ENCODE measurements at regions not wholly inside any gene's neighbourhood (a gene's known extent, or its start where the extent isn't known, plus 50 kb on each side); places are given as distances from the start of the nearest gene placed in this dataset.

DNA sequence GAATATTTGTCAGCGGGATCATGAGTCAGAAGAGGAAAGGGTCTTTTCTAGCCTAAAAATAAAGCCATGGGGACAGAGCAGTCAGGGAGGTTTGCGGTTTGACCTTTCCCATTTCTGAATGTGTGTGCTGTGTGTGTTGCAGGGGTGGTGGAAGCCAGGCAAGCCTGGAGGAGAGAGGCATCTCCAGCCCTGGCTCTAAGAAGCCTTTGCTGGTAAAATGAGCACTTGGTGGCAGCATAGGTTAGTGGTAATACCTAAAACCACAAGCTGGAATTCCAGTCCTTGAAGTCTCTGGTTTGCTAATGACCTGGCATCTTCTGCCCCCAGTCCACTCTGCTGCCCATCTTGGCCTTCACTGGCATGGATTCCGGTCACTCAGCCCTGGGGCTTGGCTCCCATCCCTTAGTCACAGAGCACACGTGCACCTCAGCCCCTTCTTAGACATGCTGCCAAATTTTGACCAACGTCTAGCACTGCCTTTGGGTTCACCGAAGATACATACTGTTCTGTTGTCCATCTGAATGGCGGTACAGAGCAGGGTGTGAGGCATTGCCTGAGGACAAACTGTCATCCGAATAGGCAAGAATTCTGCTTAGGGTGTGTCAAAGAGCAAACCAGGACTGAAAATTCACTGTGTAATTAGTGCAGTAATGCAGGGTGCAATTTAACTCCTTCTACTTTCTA, 52.7 kb downstream of the KCNA5 start:
- DNase-seq (ENCODE audit: low spot score): no peak
- H3K4me1 ChIP-seq: no peaks in the 10 kb centered on the region
- no peaks in the 10 kb centered on the region for H3K36me3 ChIP-seq
- no peaks in the 10 kb centered on the region for H3K9me3 ChIP-seq
- TF ChIP-seq, protein P1, sequence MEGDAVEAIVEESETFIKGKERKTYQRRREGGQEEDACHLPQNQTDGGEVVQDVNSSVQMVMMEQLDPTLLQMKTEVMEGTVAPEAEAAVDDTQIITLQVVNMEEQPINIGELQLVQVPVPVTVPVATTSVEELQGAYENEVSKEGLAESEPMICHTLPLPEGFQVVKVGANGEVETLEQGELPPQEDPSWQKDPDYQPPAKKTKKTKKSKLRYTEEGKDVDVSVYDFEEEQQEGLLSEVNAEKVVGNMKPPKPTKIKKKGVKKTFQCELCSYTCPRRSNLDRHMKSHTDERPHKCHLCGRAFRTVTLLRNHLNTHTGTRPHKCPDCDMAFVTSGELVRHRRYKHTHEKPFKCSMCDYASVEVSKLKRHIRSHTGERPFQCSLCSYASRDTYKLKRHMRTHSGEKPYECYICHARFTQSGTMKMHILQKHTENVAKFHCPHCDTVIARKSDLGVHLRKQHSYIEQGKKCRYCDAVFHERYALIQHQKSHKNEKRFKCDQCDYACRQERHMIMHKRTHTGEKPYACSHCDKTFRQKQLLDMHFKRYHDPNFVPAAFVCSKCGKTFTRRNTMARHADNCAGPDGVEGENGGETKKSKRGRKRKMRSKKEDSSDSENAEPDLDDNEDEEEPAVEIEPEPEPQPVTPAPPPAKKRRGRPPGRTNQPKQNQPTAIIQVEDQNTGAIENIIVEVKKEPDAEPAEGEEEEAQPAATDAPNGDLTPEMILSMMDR (IDR thresholded peaks at IDR 0.05): peak in 1 of 2 donors; percentile 34
- H3K27me3 ChIP-seq: no peaks in the 10 kb centered on the region
- H3K27ac ChIP-seq: no peak overlapping the region
- H3K4me3 ChIP-seq: no peak overlapping the region

DNA sequence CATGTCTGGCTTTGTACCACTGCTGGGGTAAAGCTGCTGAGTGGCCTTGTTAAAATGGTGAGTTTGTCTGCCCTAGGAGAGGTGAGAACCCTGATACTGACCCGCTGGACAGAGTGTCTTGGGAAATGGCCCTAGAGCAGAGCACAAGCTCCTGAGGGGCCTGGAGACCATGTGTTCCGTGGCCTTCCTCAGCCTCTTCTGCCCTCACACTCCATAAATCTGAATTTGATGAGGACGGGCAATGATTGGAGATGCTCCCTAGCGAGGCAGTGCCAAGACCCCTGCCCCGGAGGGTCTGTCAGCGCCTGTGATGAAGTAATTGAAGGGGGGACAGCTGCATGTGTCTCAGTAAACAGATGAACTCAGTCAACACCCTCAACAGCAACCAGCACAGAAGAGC, 54.1 kb downstream of the KCNA5 start:
- H3K27me3 ChIP-seq: no peaks in the 10 kb centered on the region
- TF ChIP-seq, protein P1 (IDR thresholded peaks at IDR 0.05): no peak

DNA sequence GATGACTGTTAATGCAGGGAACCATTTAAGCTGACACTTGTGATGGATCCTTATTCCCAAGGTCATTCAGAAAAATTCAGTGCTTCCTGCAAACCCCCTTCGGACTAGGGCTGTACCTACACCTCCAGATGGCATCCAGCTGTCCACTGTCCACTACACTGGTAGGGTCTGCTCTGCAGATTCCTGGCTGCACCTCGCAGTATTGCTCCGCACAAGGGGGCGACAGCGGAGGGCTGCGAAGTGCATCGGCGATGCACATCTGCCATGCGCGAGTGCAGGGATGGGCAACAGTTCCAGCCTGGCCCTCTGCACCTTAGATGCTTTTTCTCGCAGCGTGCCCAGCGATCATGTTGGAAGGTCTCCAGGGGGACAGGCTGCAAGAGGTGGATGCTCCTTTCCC, 55.5 kb downstream of the KCNA5 start:
- no peaks in the 10 kb centered on the region for H3K36me3 ChIP-seq
- DNase-seq (ENCODE audit: low spot score): no peak
- H3K4me3 ChIP-seq: no peak overlapping the region
- H3K9me3 ChIP-seq: no peaks in the 10 kb centered on the region
- TF ChIP-seq, protein P1 (IDR thresholded peaks at IDR 0.05): no peak
- H3K27me3 ChIP-seq: no peaks in the 10 kb centered on the region
- H3K4me1 ChIP-seq: no peaks in the 10 kb centered on the region
- no peak overlapping the region for H3K27ac ChIP-seq

More for the DNA sequence above, 54.1 kb downstream of the KCNA5 start:
- no peaks in the 10 kb centered on the region for H3K4me1 ChIP-seq
- no peak overlapping the region for H3K4me3 ChIP-seq
- no peak overlapping the region for H3K27ac ChIP-seq
- H3K36me3 ChIP-seq: no peaks in the 10 kb centered on the region
- no peaks in the 10 kb centered on the region for H3K9me3 ChIP-seq
- no peak for DNase-seq (ENCODE audit: low spot score)

DNA sequence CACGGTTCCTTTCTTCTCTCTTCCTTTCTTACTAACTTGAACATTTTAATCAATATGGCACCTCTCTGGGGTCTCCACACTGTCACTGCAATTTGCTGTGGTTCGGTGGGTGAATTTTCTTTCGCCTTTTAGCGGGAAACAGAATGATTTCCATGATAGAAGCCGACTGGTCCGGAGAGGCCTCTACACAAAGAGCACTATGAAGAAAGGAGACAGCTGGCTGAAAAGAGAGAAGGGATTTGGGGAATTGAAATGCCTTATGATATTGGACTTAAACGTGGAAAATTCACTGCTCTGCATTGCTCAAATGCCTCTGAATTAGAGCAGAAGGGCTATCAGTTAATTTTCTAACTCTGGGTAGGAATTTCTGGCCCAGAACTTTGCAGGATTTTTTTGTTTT, 55.9 kb downstream of the KCNA5 start:
- Histone ChIP-seq H3K27me3 (no peaks in the 10 kb centered on the region), H3K4me1 (no peaks in the 10 kb centered on the region), H3K9me3 (no peaks in the 10 kb centered on the region), H3K4me3 (no peak overlapping the region), H3K36me3 (no peaks in the 10 kb centered on the region), H3K27ac (no peak overlapping the region)
- DNase-seq (ENCODE audit: low spot score): no peak
- TF ChIP-seq, protein P1 (IDR thresholded peaks at IDR 0.05): no peak

GRCh38 chr12:5101686-5102085, 58.0 kb downstream of the KCNA5 start:
- H3K9me3 ChIP-seq: no peaks in the 10 kb centered on the region
- no peaks in the 10 kb centered on the region for H3K27me3 ChIP-seq
- no peaks in the 10 kb centered on the region for H3K36me3 ChIP-seq
- no peak overlapping the region for H3K27ac ChIP-seq
- TF ChIP-seq, protein P1 (IDR thresholded peaks at IDR 0.05): no peak
- H3K4me1 ChIP-seq: no peaks in the 10 kb centered on the region
- no peak overlapping the region for H3K4me3 ChIP-seq
- DNase-seq (ENCODE audit: low spot score): no peak

GRCh38 chr12:5102261-5102789, 58.6 kb downstream of the KCNA5 start:
- no peak for DNase-seq (ENCODE audit: low spot score)
- Histone ChIP-seq H3K4me1 (no peaks in the 10 kb centered on the region), H3K27ac (no peak overlapping the region), H3K27me3 (no peaks in the 10 kb centered on the region), H3K9me3 (no peaks in the 10 kb centered on the region), H3K4me3 (no peak overlapping the region), H3K36me3 (no peaks in the 10 kb centered on the region)
- TF ChIP-seq, protein P1 (IDR thresholded peaks at IDR 0.05): no peak
